ENCODE measurements at regions not wholly inside any gene's neighbourhood (a gene's known extent, or its start where the extent isn't known, plus 50 kb on each side); places are given as distances from the start of the nearest gene placed in this dataset.

DNA sequence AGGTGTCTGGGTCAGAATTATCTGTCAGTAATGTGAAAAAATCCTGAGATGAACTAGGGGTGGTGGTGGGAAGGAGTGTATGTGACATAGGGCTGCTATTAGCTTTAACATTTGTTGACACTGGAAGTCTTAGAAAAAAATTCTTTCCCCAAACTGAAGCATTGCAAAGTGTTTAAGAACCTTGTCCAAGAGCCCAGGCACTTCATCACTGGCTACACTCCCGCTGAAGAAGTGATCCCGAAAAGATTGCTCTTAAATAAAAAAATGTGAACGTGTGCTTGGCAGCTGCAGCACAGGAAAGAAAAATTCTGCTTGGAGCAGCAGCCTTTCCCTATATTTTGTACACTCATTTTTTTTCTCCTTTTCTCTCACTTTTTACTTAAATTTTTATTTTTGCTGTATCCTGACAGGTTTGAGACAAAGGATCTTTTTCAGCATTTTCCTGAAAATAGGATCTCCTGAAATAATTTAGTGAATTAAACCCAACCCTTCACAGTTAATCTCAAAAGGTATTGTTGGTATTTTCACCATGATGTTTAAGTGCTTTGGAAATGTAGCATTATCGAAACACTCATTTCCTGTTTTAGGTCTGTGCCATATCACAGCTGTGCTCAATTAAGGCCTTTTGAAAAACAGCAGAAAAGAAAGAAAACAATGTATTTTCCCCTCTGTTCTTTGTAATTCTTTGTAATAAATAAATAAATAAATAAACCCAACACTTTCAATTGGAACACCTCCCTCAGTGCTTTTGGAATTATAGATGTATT, 477.6 kb downstream of the ZNF385D start:
- TF ChIP-seq, protein P1, sequence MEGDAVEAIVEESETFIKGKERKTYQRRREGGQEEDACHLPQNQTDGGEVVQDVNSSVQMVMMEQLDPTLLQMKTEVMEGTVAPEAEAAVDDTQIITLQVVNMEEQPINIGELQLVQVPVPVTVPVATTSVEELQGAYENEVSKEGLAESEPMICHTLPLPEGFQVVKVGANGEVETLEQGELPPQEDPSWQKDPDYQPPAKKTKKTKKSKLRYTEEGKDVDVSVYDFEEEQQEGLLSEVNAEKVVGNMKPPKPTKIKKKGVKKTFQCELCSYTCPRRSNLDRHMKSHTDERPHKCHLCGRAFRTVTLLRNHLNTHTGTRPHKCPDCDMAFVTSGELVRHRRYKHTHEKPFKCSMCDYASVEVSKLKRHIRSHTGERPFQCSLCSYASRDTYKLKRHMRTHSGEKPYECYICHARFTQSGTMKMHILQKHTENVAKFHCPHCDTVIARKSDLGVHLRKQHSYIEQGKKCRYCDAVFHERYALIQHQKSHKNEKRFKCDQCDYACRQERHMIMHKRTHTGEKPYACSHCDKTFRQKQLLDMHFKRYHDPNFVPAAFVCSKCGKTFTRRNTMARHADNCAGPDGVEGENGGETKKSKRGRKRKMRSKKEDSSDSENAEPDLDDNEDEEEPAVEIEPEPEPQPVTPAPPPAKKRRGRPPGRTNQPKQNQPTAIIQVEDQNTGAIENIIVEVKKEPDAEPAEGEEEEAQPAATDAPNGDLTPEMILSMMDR (IDR thresholded peaks at IDR 0.05 in 2 of 3, conservative IDR thresholded peaks at IDR 0.05 in 1 of 3; ENCODE audit: borderline replicate concordance in 1 of 3, insufficient read depth in 1 of 3, low read depth in 2 of 3, low read length in 2 of 3): no peak
- no peak for TF ChIP-seq POLR2A (IDR thresholded peaks at IDR 0.05; ENCODE audit: borderline replicate concordance, extremely low read depth, insufficient read depth, insufficient read length)
- TF ChIP-seq EGR1 (IDR thresholded peaks at IDR 0.05; ENCODE audit: low read depth): no peak
- TF ChIP-seq SRF (IDR thresholded peaks at IDR 0.05; ENCODE audit: low read depth): no peak
- TF ChIP-seq, protein P2, sequence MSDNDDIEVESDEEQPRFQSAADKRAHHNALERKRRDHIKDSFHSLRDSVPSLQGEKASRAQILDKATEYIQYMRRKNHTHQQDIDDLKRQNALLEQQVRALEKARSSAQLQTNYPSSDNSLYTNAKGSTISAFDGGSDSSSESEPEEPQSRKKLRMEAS (IDR thresholded peaks at IDR 0.05): no peak
- no peak for TF ChIP-seq YY1 (IDR thresholded peaks at IDR 0.05; ENCODE audit: extremely low read depth, insufficient replicate concordance, low read depth, low read length)
- TF ChIP-seq POLR2AphosphoS5 (IDR thresholded peaks at IDR 0.05; ENCODE audit: low read depth, low read length): no peak

Data from HCT116 (cell line).